ENCODE measurements at regions not wholly inside any gene's neighbourhood (a gene's known extent, or its start where the extent isn't known, plus 50 kb on each side); places are given as distances from the start of the nearest gene placed in this dataset.
"Not testable (repeated sequence)": the region's sequence is repeated elsewhere in the genome, so short reads cannot be mapped to it uniquely, and the experiment has no call there.

- no peak overlapping the region for H3K4me3 ChIP-seq
- no peak for DNase-seq
- H3K9me3 ChIP-seq: no peaks in the 10 kb centered on the region
- H3K27me3 ChIP-seq: no peaks in the 10 kb centered on the region
- H3K36me3 ChIP-seq: no peaks in the 10 kb centered on the region
Observed at GRCh38 chr6:15088904-15089568, 156.8 kb upstream of the JARID2 start.

- DNase-seq: no peak
- Histone ChIP-seq H3K9me3 (no peaks in the 10 kb centered on the region), H3K27me3 (no peaks in the 10 kb centered on the region), H3K36me3 (no peaks in the 10 kb centered on the region), H3K4me3 (no peak overlapping the region)
Observed at GRCh38 chr6:15089569-15090144, 156.2 kb upstream of the JARID2 start.

- no peak overlapping the region for H3K4me3 ChIP-seq
- H3K27me3 ChIP-seq: no peaks in the 10 kb centered on the region
- no peaks in the 10 kb centered on the region for H3K9me3 ChIP-seq
- no peaks in the 10 kb centered on the region for H3K36me3 ChIP-seq
- no peak for DNase-seq
Observed at GRCh38 chr6:15090145-15090579, 155.7 kb upstream of the JARID2 start.

GRCh38 chr6:15090745-15091384 lies 155.0 kb upstream of the JARID2 start:
- no peaks in the 10 kb centered on the region for H3K9me3 ChIP-seq
- H3K4me3 ChIP-seq: no peak overlapping the region
- no peak for DNase-seq
- H3K36me3 ChIP-seq: no peaks in the 10 kb centered on the region
- no peaks in the 10 kb centered on the region for H3K27me3 ChIP-seq

GRCh38 chr6:15096894-15097837 lies 148.7 kb upstream of the JARID2 start:
- Histone ChIP-seq H3K36me3 (no peaks in the 10 kb centered on the region), H3K4me3 (no peak overlapping the region), H3K27me3 (no peaks in the 10 kb centered on the region), H3K9me3 (no peaks in the 10 kb centered on the region)
- no peak for DNase-seq

- Histone ChIP-seq H3K4me3 (no peak overlapping the region), H3K27me3 (no peaks in the 10 kb centered on the region), H3K36me3 (no peaks in the 10 kb centered on the region), H3K9me3 (peaks cover 5% of the 10 kb centered on the region; the same call in 1 of the 2 replicates)
- no peak for DNase-seq
Observed at GRCh38 chr6:15101130-15101529, 144.7 kb upstream of the JARID2 start.

- H3K27me3 ChIP-seq: no peaks in the 10 kb centered on the region
- H3K4me3 ChIP-seq: no peak overlapping the region
- H3K9me3 ChIP-seq: peaks cover 5% of the 10 kb centered on the region; the same call in 1 of the 2 replicates
- H3K36me3 ChIP-seq: no peaks in the 10 kb centered on the region
- DNase-seq: no peak
Observed at GRCh38 chr6:15102241-15102640, 143.6 kb upstream of the JARID2 start.

- H3K36me3 ChIP-seq: no peaks in the 10 kb centered on the region
- H3K9me3 ChIP-seq: peaks cover 5% of the 10 kb centered on the region; the same call in 1 of the 2 replicates
- no peaks in the 10 kb centered on the region for H3K27me3 ChIP-seq
- no peak for DNase-seq
- H3K4me3 ChIP-seq: no peak overlapping the region
Observed at GRCh38 chr6:15106958-15107643, 138.8 kb upstream of the JARID2 start.

GRCh38 chr6:15107644-15108382 lies 138.1 kb upstream of the JARID2 start:
- H3K9me3 ChIP-seq: peaks cover 5% of the 10 kb centered on the region; the same call in 1 of the 2 replicates
- H3K4me3 ChIP-seq: no peak overlapping the region
- H3K36me3 ChIP-seq: no peaks in the 10 kb centered on the region
- H3K27me3 ChIP-seq: no peaks in the 10 kb centered on the region
- no peak for DNase-seq

GRCh38 chr6:15108383-15108715 lies 137.5 kb upstream of the JARID2 start:
- Histone ChIP-seq H3K4me3 (no peak overlapping the region), H3K9me3 (peaks cover 5% of the 10 kb centered on the region; the same call in 1 of the 2 replicates), H3K27me3 (no peaks in the 10 kb centered on the region), H3K36me3 (no peaks in the 10 kb centered on the region)
- no peak for DNase-seq

- DNase-seq: no peak
- Histone ChIP-seq H3K4me3 (no peak overlapping the region), H3K36me3 (no peaks in the 10 kb centered on the region), H3K27me3 (no peaks in the 10 kb centered on the region), H3K9me3 (peaks cover 5% of the 10 kb centered on the region; the same call in 1 of the 2 replicates)
Observed at GRCh38 chr6:15109338-15110090, 136.4 kb upstream of the JARID2 start.

GRCh38 chr6:15110726-15111354 lies 135.0 kb upstream of the JARID2 start:
- no peak for DNase-seq
- Histone ChIP-seq H3K4me3 (no peak overlapping the region), H3K36me3 (no peaks in the 10 kb centered on the region), H3K27me3 (no peaks in the 10 kb centered on the region), H3K9me3 (no peaks in the 10 kb centered on the region)

GRCh38 chr6:15111576-15111975 lies 134.3 kb upstream of the JARID2 start:
- not testable (repeated sequence) for H3K27me3 ChIP-seq, DNase-seq, H3K4me3 ChIP-seq, H3K36me3 ChIP-seq, H3K9me3 ChIP-seq

- H3K36me3 ChIP-seq: no peaks in the 10 kb centered on the region
- H3K4me3 ChIP-seq: no peak overlapping the region
- no peaks in the 10 kb centered on the region for H3K9me3 ChIP-seq
- H3K27me3 ChIP-seq: no peaks in the 10 kb centered on the region
- DNase-seq: no peak
Observed at GRCh38 chr6:15113587-15113986, 132.3 kb upstream of the JARID2 start.

GRCh38 chr6:15114061-15114460 lies 131.8 kb upstream of the JARID2 start:
- Histone ChIP-seq H3K27me3 (no peaks in the 10 kb centered on the region), H3K4me3 (no peak overlapping the region), H3K36me3 (no peaks in the 10 kb centered on the region), H3K9me3 (no peaks in the 10 kb centered on the region)
- DNase-seq: no peak
